Heart left ventricle (tissue), 16 donors: ENCODE measurements at regions not wholly inside any gene's neighbourhood (a gene's known extent, or its start where the extent isn't known, plus 50 kb on each side); places are given as distances from the start of the nearest gene placed in this dataset.

ENCODE experiments used
- ATAC-seq, 4 donors: fragments of 200-7000 bp; cut with Tn5 transposase; one replicate each; pipeline ENCODE4 v1.9.1; 2020 to 2022; ENCODE audit warnings: moderate library complexity in 4 of 4, mild to moderate bottlenecking in 3 of 4, moderate number of reproducible peaks in 1 of 4
- DNase-seq, 5 donors: peaks; one replicate each; pipeline ENCODE4 v3.0.0-alpha.2; 2020
- H3K27ac ChIP-seq, 12 donors: fragments of 200-600 bp; sonication (generic) in 4 of 12; one replicate each; pipeline versions ENCODE4 v1.5.0 to v1.8.0; 2016 to 2022; ENCODE audit warnings: mild to moderate bottlenecking in 2 of 12
- H3K27me3 ChIP-seq, 9 donors: fragments of 200-600 bp; sonication (generic) in 2 of 9; one replicate each; pipeline versions ENCODE4 v1.5.1 to v1.8.0; 2016 to 2022; ENCODE audit warnings: mild to moderate bottlenecking in 3 of 9
- H3K36me3 ChIP-seq, 9 donors: fragments of 200-600 bp; sonication (generic) in 2 of 9; one replicate each; pipeline versions ENCODE4 v1.5.0 to v1.8.0; 2018 to 2022; ENCODE audit warnings: mild to moderate bottlenecking in 2 of 9
- H3K4me1 ChIP-seq, 12 donors: fragments of 200-600 bp; sonication (generic) in 4 of 12; one replicate each; pipeline versions ENCODE4 v1.5.0 to v1.8.0; 2016 to 2022; ENCODE audit warnings: mild to moderate bottlenecking in 3 of 12
- H3K4me3 ChIP-seq, 12 donors: fragments of 200-600 bp; sonication (generic) in 4 of 12; one replicate each; pipeline versions ENCODE4 v1.5.0 to v1.8.0; 2017 to 2022; ENCODE audit warnings: mild to moderate bottlenecking in 9 of 12, moderate library complexity in 4 of 12
- H3K9me3 ChIP-seq, 12 donors: fragments of 200-600 bp; sonication (generic) in 4 of 12; one replicate each; pipeline versions ENCODE4 v1.5.0 to v1.8.0; 2016 to 2022; ENCODE audit warnings: mild to moderate bottlenecking in 1 of 12
- POLR2A ChIP-seq, 2 donors: fragments of 450-650 bp; IDR thresholded peaks; one replicate each; pipeline ENCODE4 v1.6.1; 2017; ENCODE audit warnings: antibody characterized with exemption in 2 of 2, mild to moderate bottlenecking in 2 of 2, moderate library complexity in 2 of 2
- WGBS, 4 donors: extraction: QIAGEN DNeasy Blood & Tissue Kit in 2 of 4; methylation state at CpG; one replicate each; pipeline versions ENCODE4 v1.1.5 to v1.1.7; 2013 to 2018; 5-methylcytosine and 5-hydroxymethylcytosine counted together
- intact Hi-C, 10 donors: fragments of 100-400 bp; cut with DNase I; formaldehyde crosslinking; loops; one replicate each; pipeline versions ENCODE4 v1.11.1 to v1.14.2; 2022
- TF ChIP-seq, protein P1 (sequence below), 12 donors: fragments of 200-600 bp; sonication (generic) in 4 of 12; IDR thresholded peaks; one replicate each; pipeline versions ENCODE4 v1.5.0 to v1.8.0; 2018 to 2022; ENCODE audit warnings: antibody characterized with exemption in 12 of 12, mild to moderate bottlenecking in 5 of 12
- donor health status: ischemic (EF 13 %, LVEDD 7.1; RV severe dilation, severe dysfunction).
- donor health status: healthy with polysubstance abuse.
- donor health status: DM: no; HTN: yes; CAD: no.
- donor health status: DM: no; HTN: no; CAD: no.
- donor health status: ischemic (EF 25% LVEDD 6.9; RV normal size, moderate dysfunction).
- donor health status: ischemic (EF 25% LVEDD 5.7; RV mildly dilated, moderate dysfunction).
- donor health status: healthy.
- donor health status: DM: yes; HTN: yes; CAD: no.
- donor health status: ischemic (EF 35%, LVEDD 5.7; RV mildly dilated, moderate dysfunction).
- donor health status: nonischemic (EF 11% LVEDD 7.7; RV severe dilation, severe dysfunction).
- donor health status: DM: yes; HTN: yes; CAD: no.
- donor health status: PGD.
- donor health status: ischemic (EF 29% LVEDD 5.4; RV normal size, mild dysfunction).
- donor health status: nonischemic (EF 23%, LVEDD 6.1; RV moderate dilation, normal function).

DNA sequence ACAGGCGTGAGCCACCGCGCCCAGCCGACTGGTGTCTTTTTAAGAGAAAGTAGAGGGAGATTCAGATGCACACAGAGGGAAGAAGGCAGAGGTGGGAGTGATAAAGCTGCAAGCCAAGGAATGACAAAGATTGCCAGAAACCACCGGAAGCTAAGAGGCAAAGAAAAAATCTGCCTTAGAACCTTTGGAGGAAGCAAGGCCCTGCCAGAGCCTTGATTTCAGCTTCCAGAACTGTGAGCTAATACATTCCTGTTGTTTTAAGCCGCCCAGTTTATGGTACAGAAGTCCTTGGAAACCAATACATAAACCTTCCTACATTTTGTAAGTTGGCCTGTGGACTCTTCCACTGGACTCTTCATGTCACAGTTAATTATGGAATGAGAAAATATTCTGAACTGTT lies 71.7 kb upstream of the SOX21 start:
- ATAC-seq (no peak), DNase-seq (no peak)
- H3K4me3 ChIP-seq = no peak overlapping the region
- H3K36me3 ChIP-seq = no peaks in the 10 kb centered on the region
- H3K27me3 ChIP-seq = no peaks in the 10 kb centered on the region
- 79 to 88% (median 85%) methylated on average over 6 of the region's 6 CpGs for WGBS, 4 donors
- intact Hi-C loops = no loop called here
- H3K9me3 ChIP-seq = peaks cover 0 to 10% (median 0%) of the 10 kb centered on the region in 12 donors
- H3K27ac ChIP-seq = no peak overlapping the region
- no peak for TF ChIP-seq POLR2A (IDR thresholded peaks at IDR 0.05)
- TF ChIP-seq, protein P1, sequence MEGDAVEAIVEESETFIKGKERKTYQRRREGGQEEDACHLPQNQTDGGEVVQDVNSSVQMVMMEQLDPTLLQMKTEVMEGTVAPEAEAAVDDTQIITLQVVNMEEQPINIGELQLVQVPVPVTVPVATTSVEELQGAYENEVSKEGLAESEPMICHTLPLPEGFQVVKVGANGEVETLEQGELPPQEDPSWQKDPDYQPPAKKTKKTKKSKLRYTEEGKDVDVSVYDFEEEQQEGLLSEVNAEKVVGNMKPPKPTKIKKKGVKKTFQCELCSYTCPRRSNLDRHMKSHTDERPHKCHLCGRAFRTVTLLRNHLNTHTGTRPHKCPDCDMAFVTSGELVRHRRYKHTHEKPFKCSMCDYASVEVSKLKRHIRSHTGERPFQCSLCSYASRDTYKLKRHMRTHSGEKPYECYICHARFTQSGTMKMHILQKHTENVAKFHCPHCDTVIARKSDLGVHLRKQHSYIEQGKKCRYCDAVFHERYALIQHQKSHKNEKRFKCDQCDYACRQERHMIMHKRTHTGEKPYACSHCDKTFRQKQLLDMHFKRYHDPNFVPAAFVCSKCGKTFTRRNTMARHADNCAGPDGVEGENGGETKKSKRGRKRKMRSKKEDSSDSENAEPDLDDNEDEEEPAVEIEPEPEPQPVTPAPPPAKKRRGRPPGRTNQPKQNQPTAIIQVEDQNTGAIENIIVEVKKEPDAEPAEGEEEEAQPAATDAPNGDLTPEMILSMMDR (IDR thresholded peaks at IDR 0.05) = no peak
- no peaks in the 10 kb centered on the region for H3K4me1 ChIP-seq

DNA sequence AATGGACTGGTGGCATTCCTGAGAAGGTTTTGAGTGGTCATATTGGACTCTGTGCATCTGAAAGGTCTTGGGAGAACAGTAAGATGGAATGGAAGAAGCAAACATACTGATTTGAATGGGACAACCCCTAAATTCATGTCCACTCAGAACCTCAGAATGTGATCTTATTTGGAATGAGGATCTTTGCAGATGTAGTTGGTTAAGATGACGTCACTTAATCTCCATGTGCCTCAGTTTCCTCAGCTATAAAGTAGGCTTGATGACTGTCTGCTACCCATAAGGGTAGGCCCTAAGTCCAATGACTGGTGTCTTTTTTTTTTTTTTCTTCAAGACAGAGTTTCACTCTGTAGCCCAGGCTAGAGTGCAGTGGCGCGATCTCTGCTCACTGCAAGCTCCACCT lies 71.1 kb upstream of the SOX21 start:
- H3K36me3 ChIP-seq = no peaks in the 10 kb centered on the region
- no peak overlapping the region for H3K4me3 ChIP-seq
- TF ChIP-seq, protein P1 (IDR thresholded peaks at IDR 0.05) = no peak
- no peak for TF ChIP-seq POLR2A (IDR thresholded peaks at IDR 0.05)
- ATAC-seq (no peak), DNase-seq (no peak)
- no peaks in the 10 kb centered on the region for H3K4me1 ChIP-seq
- peaks cover 0 to 10% (median 0%) of the 10 kb centered on the region in 12 donors for H3K9me3 ChIP-seq
- no peaks in the 10 kb centered on the region for H3K27me3 ChIP-seq
- no peak overlapping the region for H3K27ac ChIP-seq
- 91 to 98% (median 96%) methylated on average over 3 of the region's 3 CpGs for WGBS, 4 donors
- intact Hi-C loops = no loop called here

DNA sequence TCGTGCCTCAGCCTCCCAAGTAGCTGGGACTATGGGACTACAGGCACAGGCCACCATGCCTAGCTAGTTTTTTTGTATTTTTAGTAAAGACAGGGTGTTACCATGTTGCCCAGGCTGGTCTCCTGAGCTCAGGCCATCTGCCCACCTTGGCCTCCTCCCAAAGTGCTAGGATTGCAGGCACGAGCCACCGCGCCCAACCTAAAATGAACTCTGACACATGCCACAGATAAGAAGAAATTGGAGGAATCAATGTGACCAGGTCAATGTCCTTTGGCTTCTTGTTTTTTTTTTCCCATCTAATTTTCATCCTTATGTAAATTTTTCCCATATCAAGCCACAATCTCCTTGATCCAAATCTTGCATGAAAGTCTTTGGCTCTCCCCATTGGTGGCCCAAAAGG lies 68.1 kb upstream of the SOX21 start:
- TF ChIP-seq, protein P1 (IDR thresholded peaks at IDR 0.05) = no peak
- TF ChIP-seq POLR2A (IDR thresholded peaks at IDR 0.05) = no peak
- WGBS, 4 donors = 76 to 88% (median 81%) methylated on average over 4 of the region's 4 CpGs
- intact Hi-C loops = no loop called here
- Histone ChIP-seq H3K9me3 (peaks cover 0 to 10% (median 0%) of the 10 kb centered on the region in 12 donors), H3K27me3 (no peaks in the 10 kb centered on the region), H3K4me3 (no peak overlapping the region), H3K36me3 (no peaks in the 10 kb centered on the region), H3K27ac (no peak overlapping the region), H3K4me1 (no peaks in the 10 kb centered on the region)
- DNase-seq (no peak), ATAC-seq (no peak)

DNA sequence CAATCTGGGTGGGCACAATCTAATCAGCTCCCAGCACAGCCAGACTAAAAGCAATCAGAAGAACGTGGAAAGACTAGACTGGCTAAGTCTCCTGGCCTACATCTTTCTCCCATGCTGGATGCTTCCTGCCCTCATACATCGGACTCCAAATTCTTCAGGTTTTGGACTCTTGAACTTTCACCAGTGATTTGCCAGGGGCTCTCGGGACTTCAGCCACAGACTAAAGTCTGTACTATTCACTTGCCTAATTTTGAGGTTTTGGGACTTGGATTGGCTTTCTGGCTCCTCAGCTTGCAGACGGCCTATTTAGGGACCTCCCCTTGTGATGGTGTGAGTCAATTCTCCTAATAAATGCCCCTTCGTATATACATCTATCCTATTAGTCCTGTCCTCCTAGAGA lies 66.6 kb upstream of the SOX21 start:
- no peaks in the 10 kb centered on the region for H3K4me1 ChIP-seq
- ATAC-seq (no peak), DNase-seq (no peak)
- 50 to 64% (median 60%) methylated on average over 5 of the region's 5 CpGs for WGBS, 4 donors
- H3K27ac ChIP-seq = no peak overlapping the region
- no peaks in the 10 kb centered on the region for H3K27me3 ChIP-seq
- H3K9me3 ChIP-seq = peaks cover 0 to 10% (median 0%) of the 10 kb centered on the region in 12 donors
- no peaks in the 10 kb centered on the region for H3K36me3 ChIP-seq
- TF ChIP-seq, protein P1 (IDR thresholded peaks at IDR 0.05) = no peak
- no peak for TF ChIP-seq POLR2A (IDR thresholded peaks at IDR 0.05)
- H3K4me3 ChIP-seq = no peak overlapping the region
- intact Hi-C loops = no loop called here
